ENCODE measurements at regions not wholly inside any gene's neighbourhood (a gene's known extent, or its start where the extent isn't known, plus 50 kb on each side); places are given as distances from the start of the nearest gene placed in this dataset.

GRCh38 chr18:54776282-54776977, 51.8 kb upstream of the RAB27B start:
- no peak for TF ChIP-seq CTCF (IDR thresholded peaks at IDR 0.05)
- TF ChIP-seq POLR2A (IDR thresholded peaks at IDR 0.05; ENCODE audit: low read depth), result no peak
- no peak for TF ChIP-seq POLR2AphosphoS5 (IDR thresholded peaks at IDR 0.05)
